Gastroesophageal sphincter (tissue), 3 donors: ENCODE measurements at regions not wholly inside any gene's neighbourhood (a gene's known extent, or its start where the extent isn't known, plus 50 kb on each side); places are given as distances from the start of the nearest gene placed in this dataset.

Experiments used
- EP300 ChIP-seq: sonication (generic); formaldehyde crosslinking; IDR thresholded peaks from one replicate; pipeline ENCODE4 v1.6.1; 2017; ENCODE audit warnings: antibody characterized with exemption, mild to moderate bottlenecking
- POLR2AphosphoS5 ChIP-seq: sonication (generic); formaldehyde crosslinking; IDR thresholded peaks from one replicate; pipeline ENCODE4 v1.6.1; 2017; ENCODE audit warnings: antibody characterized with exemption
- TF ChIP-seq, protein P1 (sequence below), 4 experiments: fragments of 200-600 bp in 2 of 4; fragments of 450-650 bp in 2 of 4; sonication (generic) in 1 of 4; IDR thresholded peaks; one replicate each; pipeline ENCODE4 v1.5.1; 2017 to 2019; ENCODE audit warnings: antibody characterized with exemption in 4 of 4, mild to moderate bottlenecking in 2 of 4, moderate library complexity in 2 of 4

- no peak for TF ChIP-seq POLR2AphosphoS5
- TF ChIP-seq, protein P1, sequence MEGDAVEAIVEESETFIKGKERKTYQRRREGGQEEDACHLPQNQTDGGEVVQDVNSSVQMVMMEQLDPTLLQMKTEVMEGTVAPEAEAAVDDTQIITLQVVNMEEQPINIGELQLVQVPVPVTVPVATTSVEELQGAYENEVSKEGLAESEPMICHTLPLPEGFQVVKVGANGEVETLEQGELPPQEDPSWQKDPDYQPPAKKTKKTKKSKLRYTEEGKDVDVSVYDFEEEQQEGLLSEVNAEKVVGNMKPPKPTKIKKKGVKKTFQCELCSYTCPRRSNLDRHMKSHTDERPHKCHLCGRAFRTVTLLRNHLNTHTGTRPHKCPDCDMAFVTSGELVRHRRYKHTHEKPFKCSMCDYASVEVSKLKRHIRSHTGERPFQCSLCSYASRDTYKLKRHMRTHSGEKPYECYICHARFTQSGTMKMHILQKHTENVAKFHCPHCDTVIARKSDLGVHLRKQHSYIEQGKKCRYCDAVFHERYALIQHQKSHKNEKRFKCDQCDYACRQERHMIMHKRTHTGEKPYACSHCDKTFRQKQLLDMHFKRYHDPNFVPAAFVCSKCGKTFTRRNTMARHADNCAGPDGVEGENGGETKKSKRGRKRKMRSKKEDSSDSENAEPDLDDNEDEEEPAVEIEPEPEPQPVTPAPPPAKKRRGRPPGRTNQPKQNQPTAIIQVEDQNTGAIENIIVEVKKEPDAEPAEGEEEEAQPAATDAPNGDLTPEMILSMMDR (IDR thresholded peaks at IDR 0.05): no peak
- no peak for TF ChIP-seq EP300
Measured at GRCh38 chr5:125829349-125829748, 593.9 kb upstream of the GRAMD2B start.
